Posterior vena cava (tissue), 2 donors: ENCODE measurements at regions not wholly inside any gene's neighbourhood (a gene's known extent, or its start where the extent isn't known, plus 50 kb on each side); places are given as distances from the start of the nearest gene placed in this dataset.
"Not testable (repeated sequence)": the region's sequence is repeated elsewhere in the genome, so short reads cannot be mapped to it uniquely, and the experiment has no call there.

Source experiments
- DNase-seq: peaks from one replicate; pipeline ENCODE4 v3.0.0-alpha.2; 2020; ENCODE audit warnings: low spot score
- intact Hi-C, 2 donors: fragments of 100-400 bp; cut with DNase I; formaldehyde crosslinking; loops; one replicate each; pipeline versions ENCODE4 v1.14.1 to v1.14.2; 2022 to 2023
- donor health status: DM: yes; HTN: yes; CAD: no.
- donor health status: DM: yes; HTN: yes; CAD: no.

DNA sequence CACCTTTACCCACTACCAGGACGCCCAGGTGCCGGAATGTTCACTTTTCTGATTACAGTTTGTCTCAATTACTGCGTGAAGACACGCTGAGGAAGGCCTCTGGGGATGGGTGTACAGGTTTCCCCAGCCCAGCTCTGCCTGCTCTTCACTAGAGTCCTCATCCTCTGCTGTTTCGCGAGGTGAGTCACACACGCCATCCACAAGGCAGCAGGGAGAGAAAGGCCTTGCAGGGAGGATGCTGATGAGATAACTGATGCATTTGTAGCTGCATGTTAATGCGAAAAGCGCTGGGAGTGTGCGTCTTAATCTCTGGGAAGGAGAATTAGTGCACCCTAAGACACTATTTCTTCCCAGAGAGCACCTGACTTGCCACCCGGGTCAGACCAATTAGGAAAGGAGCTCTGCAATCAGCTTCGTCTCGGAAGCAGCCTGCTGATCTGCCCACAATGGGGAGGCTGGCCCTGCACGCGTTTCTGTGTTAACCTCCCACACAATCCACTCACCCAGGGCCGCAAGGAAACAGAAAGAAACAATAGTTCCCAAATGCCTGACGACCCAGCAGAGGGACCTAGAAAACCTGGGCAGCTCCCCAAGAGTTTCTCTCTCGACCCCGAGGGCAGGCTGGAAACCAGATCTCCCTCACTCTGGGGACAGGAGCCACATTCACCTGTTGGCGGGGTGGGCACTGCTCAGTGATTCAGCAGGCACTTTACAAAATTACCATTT lies 578.7 kb downstream of the GLRX3 start:
- DNase-seq = peak; percentile 64
- intact Hi-C loops = no loop called here

DNA sequence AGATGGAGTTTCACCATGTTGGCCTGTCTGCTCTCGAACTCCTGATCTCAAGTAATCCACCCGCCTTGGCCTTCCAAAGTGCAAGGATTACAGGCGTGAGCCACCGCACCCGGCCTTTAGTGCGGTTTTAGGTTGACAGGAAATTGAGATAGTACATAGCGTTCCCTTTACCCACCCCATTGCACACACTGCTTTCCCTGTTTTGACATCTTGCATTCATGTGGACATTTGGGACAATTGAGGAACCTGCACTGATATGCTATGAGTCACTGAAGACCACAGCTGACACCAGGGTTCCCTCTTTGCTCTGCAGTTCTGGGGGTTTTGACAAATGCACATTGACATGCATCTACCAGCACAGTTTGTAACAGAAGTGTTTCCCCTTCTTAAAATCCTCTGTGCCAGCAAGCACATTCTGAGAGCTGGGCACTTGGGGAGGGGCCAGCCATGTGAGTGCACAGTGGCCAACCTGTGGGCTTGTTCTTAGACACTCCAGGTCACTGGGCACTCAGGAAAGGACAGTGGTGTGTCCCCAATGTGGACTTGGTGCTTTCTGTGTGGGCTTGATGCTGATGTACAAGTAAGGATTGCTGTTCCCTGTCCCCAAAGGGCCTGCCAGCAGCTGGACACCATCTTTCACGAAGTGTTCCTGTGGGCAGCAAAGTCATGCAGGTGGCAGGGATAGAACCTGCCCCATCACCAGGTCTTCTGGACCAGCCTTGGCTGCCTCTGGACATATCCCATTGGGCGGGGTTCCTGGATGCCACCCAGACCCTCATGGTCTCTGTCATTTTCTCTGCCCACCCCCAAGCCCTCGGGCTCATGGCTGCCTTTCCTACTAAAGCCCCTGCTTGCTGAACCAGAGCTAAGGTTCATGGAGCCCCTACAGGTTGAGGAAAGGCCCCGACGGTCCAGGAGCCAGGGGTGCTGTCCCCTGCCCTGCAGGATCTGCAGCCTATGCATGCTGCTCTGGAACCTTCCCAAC lies 579.8 kb downstream of the GLRX3 start:
- peak; percentile 81 for DNase-seq
- intact Hi-C loops = no loop called here

DNA sequence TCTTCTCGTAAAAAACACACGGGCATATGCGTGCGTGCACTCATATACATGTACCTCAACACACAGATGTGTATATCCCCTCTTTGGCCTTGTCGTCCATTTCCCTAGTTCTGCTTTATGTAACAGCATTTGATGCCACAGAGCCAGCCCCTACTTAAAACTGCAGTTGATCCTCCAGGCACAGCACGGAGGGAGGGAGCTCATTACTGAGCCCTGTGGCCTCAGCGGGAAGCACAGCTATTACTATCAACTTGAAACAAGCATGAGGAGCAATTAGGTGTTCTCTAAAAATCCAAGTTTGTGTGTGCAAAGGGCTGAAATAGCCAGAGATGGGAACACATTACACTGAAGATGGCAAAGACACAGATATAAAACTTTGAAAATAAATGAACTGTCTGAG lies 580.9 kb downstream of the GLRX3 start:
- peak; percentile 32 for DNase-seq
- intact Hi-C loops = no loop called here

DNA sequence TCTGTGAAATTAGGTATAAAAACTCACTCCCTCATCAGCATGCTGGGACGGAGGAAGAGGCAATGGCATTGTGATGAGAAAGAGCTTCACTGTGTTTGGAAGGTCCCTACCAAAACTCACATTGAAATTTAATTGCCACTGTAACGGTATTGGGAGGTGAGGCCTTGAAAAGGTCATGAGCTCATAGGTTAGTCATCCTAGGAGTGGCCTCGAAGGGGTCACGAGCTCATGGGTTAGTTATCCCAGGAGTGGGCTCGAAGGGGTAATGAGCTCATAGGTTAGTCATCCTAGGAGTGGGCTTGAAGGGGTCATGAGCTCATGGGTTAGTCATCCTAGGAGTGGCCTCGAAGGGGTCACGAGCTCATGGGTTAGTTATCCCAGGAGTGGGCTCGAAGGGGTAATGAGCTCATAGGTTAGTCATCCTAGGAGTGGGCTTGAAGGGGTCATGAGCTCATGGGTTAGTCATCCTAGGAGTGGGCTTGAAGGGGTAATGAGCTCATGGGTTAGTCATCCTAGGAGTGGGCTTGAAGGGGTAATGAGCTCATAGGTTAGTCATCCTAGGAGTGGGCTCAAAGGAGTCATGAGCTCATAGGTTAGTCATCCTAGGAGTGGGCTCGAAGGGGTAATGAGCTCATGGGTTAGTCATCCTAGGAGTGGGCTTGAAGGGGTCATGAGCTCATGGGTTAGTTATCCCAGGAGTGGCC lies 582.7 kb downstream of the GLRX3 start:
- DNase-seq = peak; percentile 11
- intact Hi-C loops = not testable (repeated sequence)

DNA sequence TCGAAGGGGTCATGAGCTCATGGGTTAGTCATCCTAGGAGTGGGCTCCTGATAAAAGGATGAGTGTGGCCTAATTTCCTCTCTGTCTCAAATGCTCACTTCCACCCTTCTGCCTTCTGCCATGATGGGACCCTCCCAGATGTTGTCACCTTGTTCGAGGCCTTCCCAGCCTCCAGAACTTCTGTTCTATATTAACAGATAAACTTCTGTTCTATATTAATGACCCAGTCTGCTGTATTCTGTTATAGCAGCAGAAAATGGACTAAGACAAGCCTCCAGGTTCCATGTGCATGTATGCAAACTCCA lies 583.2 kb downstream of the GLRX3 start:
- no peak for DNase-seq
- intact Hi-C loops = no loop called here

DNA sequence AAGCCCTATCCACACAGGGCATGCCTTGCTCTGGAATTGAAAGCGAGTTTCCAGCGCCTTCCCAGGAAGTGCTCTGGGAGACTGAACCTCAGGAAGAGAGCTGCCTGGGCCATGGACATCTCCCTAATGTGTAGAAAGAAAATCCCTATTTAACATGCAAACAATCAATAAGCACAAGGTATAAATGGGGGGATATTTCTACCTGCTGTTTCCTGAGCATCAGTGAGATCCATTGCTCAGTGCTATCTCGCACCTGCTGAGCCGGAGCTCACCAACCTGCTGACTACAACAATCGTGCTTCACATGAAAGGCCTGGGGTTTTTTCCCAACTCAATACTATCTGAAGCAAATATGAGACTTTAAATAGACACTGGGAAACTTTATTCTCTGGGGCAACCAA lies 584.0 kb downstream of the GLRX3 start:
- DNase-seq = peak; percentile 18
- intact Hi-C loops = no loop called here

DNA sequence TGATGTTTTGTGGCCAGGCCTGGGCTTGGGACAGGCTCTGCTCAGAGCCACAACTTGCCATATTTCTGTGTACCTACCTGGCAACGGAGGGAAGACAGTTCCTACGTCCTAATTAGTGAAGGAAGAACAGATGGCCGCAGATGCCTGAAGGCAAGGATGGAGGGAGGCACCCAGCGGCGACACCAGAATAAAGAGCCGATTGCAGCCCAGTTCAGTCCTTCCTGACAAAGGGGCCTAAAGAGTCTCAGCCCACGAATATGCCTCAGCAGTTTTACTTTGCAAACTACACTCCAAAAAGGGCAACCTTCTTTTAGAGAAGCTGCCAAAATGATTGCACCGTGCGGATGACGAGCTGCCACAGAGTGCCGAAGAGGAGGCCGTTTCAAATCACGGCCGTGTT lies 585.8 kb downstream of the GLRX3 start:
- intact Hi-C loops = no loop called here
- peak; percentile 12 for DNase-seq

DNA sequence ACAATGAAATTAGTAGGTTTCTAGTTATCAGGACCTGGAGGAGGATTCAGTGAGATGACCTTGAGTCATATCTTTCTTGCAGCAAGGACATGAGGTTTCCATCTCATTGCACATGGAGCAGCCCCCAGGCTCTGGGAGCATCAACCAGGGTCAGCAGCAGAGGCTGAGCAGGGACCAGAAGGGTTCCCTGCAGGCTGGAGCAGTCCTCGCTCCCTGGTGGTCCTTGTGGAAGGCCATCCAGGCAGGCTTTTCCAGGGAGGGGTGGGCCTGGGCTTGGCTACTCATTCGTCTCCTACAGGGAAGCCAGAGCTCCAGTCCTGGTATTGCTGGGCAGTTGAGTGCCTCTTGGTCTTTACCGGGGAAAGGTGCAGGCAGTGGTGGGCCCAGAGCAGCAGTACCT lies 587.5 kb downstream of the GLRX3 start:
- peak; percentile 73 for DNase-seq
- intact Hi-C loops = no loop called here

DNA sequence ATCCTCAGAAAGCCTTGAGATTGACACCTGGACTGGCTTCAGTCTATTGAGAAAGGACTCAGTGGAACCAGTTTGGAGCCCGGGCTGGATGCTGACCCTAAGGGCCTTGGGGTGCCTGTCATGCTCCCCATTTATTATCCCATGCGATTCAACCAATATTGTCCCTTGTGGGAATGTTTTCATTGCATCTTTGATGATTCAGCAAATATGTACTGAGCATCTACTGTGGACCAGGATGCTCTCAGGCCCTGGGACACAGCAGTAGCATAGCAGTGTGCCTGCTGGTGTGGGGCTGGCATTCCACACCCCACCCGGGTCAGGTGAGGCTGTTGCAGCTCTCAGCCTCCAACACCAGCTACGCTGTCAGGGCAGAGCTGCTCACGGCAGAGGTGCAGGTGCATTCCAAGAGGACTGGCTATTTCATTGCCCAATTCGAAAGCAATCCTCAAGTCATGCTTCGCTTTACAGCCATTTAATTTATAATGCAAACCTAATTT lies 586.0 kb downstream of the TCERG1L start:
- intact Hi-C loops = no loop called here
- peak; percentile 52 for DNase-seq

DNA sequence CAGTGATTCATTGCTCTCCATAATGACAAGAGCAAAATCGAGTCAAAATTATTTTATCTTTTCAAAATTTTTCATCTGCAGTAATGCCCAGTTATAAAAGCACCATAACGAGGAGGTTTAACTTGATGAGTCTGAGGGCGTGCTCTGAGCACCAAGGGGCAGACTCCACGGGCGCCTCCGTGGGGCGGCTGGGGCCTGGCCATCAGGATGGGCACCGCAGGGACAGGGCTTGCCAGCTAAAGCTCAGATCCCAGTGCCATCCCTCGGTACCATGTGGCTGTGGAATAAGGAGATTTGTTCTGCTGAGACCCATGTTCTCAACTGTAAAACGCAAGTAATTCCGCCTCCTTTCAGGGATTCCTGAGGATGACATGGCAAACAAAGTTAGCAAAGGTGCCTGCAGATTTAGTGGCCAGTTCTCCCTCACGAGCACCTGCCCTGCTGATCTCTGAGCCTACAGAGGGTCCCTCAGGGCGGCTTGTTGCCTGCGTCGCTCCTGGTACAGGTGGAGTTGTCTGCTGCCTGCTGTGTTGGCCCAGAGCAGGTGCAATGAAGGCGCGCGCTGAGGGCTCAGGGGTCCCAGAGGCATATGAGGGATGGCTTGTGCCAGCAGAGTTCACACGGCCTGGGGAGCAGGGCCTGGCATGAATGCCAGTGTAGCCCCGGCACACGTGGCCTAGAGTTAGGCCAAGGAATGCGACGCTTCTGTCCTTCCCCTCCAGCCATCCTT lies 584.4 kb downstream of the TCERG1L start:
- peak; percentile 65 for DNase-seq
- intact Hi-C loops = no loop called here

DNA sequence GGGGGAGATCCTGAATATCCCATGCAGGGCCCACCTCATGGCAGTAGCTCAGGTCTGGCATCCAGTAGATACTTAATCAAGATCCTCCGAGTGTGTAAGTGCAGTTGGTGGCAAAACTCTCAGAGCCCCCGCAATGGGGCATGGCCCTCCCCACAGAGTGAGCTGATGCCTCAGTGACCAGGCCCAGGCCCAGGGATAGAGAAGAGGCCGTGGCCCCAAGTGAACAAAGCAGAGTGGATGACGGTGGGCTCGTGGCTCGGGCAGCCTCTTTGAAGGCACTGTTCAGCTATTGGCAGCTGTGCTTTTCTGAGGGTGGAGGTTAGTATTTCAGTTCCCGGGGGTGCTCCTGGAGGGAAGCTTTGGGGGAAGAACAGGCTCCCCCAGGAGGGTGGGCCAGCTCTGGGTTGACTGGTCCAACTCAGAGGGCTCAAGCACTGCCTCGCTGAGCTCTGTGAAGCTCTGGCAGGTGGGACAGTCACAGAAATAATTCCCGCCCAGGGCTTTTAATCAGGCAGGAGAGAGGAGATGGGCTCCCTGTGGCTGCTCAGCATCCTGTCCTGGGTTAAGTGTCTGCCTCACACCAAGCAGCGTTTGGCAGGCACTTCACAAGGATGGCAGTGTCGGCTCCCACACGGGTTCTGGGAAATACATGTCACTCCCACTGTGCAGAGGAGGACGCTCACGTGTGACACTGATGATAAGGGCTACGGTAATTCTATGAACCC lies 583.6 kb downstream of the TCERG1L start:
- peak; percentile 68 for DNase-seq
- intact Hi-C loops = no loop called here

DNA sequence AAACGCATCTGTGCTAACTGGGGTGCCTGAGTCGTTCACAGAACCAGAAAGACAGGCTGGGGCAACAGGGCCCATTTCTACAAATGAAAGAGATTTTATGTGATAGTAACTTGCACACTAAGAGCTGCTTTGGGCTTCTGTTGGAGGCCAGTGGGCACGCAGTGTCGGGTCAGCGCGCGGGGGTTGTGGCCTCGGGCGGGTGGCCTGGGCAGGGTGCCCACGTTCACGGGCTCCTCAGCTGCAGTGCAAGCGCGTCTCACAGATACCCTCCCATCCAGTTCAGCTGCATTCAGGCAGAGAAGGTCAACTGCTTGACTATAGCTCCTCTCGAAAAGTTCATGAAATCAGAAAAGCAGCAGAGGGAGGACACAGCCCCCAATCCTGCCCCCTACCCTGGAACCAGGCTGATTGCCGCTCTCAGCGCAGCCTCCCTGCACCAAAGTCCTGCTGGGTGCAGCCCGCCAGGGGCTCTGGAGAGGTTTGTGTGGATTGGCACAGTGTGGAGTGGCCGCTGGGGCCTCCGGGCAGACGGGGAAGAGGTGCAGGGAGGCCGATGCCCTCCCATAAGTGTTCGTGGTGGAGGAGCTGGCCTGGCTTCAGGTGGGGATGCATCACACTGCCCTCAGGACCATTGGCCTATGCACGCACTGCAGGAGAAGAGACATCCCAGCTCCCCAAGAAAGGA lies 582.8 kb downstream of the TCERG1L start:
- intact Hi-C loops = no loop called here
- DNase-seq = peak; percentile 64

DNA sequence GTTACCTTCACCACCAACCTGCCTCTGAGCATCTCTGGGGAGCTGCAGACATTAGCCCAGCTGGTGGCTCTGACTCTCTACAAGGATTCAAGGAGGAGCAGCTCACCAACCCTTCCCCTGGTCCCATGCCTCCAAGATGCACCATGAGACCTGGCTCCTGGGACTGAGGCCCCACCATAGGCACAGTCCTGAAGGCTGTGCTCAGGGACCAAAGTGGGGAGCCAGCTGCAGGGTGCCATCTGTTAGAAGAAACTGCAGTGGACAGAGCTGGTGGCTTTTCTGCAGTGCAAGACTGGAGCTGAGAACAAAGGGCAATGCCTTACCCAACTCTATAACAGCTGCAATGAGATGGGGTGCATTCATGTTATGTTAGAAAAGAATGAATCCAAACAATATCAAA lies 581.6 kb downstream of the TCERG1L start:
- DNase-seq = peak; percentile 28
- intact Hi-C loops = no loop called here

DNA sequence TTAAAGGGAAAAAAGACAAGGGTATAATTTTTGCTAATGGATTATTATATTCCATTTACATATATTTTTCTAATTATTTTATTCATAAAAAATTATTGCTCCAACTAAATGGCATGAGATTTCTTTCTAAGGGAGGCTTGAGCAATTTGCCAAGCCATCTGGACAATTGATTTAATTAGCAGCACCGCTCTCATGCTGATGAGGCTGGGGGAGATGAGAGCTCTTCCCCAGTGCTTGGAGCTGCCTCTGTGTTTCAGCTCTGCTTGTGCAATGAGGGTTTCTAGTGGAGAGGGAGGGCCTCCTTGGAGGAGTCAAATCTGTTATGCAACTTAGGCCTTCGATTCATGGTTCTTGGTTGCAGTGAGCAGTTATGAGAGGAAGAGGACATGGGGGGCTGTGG lies 574.3 kb downstream of the TCERG1L start:
- DNase-seq = no peak
- intact Hi-C loops = loop anchor here in 1 of 2 donors (5.0 kb wide), 1 partner anchor 1315 kb away; no protein-coding TSS in a partner anchor

DNA sequence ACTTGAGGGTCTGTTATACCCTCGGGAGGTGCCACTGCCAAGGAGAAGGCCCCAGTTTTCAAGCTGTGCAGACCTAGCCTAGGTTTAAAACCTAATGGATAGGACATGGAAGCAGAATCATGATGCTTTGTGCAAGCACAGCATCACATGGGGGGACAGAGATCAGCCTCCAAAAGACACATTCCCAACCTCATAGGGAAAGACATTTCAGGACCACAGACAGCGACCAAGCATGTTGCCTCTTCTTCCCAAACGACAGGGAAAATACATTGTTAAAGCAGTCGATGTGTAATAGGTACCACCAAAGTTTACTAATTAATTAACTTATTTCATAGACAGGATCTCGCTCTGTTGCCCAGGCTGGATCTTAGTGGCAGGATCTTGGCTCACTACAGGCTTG lies 573.9 kb downstream of the TCERG1L start:
- DNase-seq = peak; percentile 13
- intact Hi-C loops = loop anchor here in 1 of 2 donors (5.0 kb wide), 1 partner anchor 1315 kb away; no protein-coding TSS in a partner anchor

DNA sequence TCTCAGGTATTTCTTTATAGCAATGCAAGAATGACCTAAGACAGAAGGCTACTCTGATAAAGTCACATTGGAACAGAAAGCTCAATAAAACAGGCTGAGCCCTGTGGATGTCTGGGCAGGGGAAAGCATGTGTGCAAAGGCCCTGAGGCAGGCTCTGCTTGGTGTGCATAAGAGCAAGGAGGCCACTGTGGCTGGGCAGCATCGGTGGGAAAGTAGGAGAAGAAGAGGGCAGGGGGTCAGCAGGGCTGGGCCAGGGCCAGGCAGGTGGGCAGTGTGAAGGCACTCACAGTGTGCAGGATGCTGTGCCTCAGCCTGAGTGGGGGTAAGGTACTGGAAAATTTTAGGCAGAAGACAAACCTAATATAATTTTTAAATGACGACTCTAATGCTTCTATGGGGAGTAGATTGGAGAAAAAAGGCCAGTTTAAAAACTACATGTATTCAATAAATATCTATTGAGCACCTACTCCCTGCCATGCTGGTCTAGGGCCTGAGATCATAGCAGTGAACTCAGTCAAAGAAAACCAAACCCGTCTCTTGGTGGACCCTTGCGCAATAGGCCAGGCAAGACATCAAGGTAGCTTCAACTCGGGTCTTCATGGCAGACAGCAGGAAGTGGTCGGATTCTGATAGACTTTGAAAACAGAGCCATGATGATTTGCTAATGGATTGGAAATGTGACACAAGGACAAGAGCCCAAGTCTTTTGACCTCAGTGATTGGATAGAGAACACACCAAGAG lies 572.3 kb downstream of the TCERG1L start:
- DNase-seq = peak; percentile 15
- intact Hi-C loops = loop anchor here in 1 of 2 donors (5.0 kb wide), 1 partner anchor 1313 kb away; no protein-coding TSS in a partner anchor

DNA sequence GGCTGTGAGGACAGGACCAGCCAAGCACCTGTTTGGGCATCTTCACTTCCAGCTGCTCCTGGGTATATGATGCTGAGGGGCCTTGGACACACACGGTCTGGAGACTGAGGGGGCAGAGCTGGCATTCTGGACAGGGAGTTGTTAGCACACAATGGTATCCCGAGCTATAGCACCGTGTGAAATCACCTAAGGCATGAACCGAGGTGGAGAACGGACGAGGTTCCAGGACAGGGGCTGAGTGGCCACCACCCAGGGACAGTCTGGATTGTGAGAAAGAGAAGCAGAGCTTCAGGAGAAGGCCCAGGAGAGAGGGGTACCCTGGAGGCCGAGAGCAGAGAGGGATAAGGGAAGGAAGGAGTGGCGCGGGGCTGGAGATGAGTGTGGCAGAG lies 571.8 kb downstream of the TCERG1L start:
- peak; percentile 17 for DNase-seq
- intact Hi-C loops = loop anchor here in 1 of 2 donors (5.0 kb wide), 1 partner anchor 1313 kb away; no protein-coding TSS in a partner anchor
